ENCODE measurements at regions not wholly inside any gene's neighbourhood (a gene's known extent, or its start where the extent isn't known, plus 50 kb on each side); places are given as distances from the start of the nearest gene placed in this dataset.

DNA sequence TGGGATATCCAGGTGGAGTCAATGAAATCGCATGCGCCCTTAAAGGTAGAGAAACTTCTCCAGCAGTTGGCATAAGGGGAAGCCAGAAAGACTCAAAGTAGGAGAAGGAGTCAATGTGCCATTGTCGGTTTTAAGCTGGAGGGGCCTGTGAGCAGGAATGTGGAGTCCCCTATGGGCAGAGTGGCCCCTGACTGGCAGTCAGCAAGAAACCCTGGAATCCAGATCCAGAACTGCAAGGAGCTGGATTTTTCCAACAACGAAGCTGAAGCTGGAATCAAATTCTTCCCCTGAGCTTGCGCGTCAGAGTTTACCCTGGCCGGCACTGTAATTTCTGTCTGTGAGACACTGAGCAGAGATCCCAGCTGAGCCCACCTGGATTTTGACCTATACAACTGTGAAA, 315.0 kb downstream of the DHX35 start:
- DNase-seq: no peak

- DNase-seq: no peak
Observed at GRCh38 chr20:39270837-39271604, 308.9 kb downstream of the DHX35 start.

DNA sequence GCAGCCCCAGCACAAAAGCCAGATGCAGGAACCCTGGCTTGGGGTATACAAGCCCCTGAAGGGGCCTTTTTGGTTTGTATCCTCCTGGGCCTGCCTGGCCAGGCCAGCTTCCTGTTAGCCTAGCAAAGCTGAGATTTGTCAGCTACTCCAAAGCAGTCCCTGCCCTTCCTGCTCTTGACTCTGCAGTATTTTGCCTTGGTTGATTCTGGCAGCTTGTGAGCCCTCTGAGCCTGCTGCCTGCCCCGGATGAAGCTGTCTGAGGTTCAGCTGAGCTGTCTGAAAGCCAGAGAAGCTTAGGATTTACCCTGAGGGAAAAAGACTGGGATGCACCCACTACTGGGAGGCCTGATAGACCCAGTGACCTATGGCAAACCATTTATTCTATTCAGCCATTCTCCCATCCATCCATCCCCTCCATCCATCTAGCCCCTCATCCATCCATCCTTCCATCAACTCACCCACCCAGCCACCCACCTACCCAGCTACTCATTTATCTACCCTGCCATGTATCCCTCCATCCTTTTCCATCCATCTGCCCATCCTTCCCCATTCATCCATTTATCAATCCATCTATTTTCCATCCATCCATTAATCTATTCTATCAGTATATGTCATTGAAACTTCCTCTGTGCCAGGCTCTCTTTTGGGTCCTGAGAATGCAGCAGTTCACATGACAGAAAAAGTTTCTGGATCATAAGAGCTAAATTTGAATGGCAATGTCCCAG, 307.5 kb downstream of the DHX35 start:
- DNase-seq: no peak

GRCh38 chr20:39268981-39269461, 306.9 kb downstream of the DHX35 start:
- DNase-seq: peak; percentile 23

GRCh38 chr20:39268491-39268951, 306.4 kb downstream of the DHX35 start:
- DNase-seq: no peak

GRCh38 chr20:39266989-39267388, 304.8 kb downstream of the DHX35 start:
- DNase-seq: no peak

- peak; percentile 21 for DNase-seq
Observed at GRCh38 chr20:39264506-39265172, 302.5 kb downstream of the DHX35 start.

- no peak for DNase-seq
Observed at GRCh38 chr20:39263076-39263475, 300.9 kb downstream of the DHX35 start.

GRCh38 chr20:39259808-39260207, 297.7 kb downstream of the DHX35 start:
- DNase-seq: no peak

DNA sequence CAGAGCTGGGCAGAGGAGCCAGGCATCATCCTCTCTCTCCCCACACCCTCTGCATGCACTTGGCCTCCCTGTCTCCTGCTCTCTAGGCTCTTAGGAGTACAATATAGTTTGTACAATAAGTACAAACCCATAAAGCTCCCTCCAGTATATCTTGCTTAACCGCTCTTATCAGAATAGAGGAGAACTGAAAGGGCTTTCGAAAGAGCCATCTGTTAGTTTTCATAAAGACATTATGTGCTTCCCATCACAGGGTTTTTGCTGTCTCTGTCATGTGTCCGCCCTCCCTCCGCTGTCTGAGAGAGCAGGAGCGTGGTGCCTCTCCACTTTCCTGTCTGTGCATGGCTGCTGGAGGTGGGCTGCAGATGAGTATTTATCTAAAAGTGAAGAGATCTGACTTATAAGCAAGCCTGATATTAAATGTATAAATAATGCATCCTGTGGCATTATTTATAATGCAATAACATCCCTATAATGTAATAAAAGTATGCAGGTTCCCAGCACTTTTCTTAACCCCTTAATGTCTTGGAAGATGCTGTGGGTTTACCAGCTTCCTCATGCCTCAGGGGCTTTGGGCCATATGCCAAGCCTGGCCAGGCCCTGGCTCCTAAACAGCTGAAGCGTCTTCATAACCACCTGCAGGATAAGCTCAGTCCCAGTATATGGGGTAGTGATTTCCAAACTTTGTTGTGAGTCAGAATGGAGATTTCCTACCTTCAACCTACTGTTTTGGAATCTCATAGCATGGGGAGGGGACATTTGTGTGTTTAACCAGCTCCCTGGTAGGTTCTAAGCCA, 297.1 kb downstream of the DHX35 start:
- DNase-seq: no peak

DNA sequence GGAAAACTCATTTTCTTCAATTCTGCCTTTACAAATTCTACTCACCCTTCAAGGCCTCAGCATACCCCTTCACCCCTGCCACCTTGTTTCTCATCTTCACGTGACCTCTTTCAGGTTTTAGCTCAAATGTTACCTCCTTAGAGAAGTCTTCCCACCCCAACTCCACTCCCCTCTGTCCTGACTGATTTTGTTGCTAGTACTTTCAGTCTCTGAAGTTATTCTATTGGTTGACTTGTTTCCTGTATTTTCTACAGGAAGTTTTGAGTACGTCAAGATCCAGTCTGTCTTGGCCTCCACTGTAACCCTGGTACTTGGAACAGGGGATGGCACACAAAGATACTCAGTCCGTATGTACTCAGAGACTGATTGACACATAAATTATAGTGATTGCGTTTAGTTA, 296.1 kb downstream of the DHX35 start:
- no peak for DNase-seq

- DNase-seq: no peak
Observed at GRCh38 chr20:39253051-39253755, 291.1 kb downstream of the DHX35 start.

- DNase-seq: no peak
Observed at GRCh38 chr20:39252035-39252434, 289.9 kb downstream of the DHX35 start.

GRCh38 chr20:39249798-39250197, 287.7 kb downstream of the DHX35 start:
- no peak for DNase-seq

DNA sequence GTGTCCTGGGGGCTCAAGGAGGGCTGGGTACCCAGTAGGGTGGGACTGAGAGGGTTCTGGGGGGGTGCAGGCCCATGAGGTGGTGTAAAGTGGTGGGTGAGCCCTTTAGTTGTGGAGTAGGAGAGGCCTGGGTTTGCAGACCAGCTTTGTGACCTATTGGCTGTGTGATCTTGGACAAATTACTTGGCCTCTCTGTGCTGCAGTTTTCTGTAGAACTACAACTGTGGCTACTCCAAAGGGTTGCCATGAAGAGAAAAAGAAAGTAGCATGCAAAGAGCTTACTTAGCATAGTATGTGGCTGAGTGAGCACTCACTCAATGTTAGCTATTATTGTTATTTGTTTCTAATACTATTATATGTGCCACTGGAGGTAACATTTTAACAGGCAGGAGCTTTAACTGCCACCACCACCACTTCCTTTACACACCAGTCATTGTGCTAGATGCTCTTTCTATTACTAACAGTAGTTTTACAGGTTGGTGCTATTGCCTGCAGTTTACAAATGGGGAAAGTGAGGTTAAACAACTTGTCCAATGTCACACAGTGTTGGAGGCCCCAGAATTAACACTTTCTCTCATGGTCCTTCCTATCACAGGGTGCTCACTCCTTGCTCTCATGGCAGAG, 286.8 kb downstream of the DHX35 start:
- no peak for DNase-seq

DNA sequence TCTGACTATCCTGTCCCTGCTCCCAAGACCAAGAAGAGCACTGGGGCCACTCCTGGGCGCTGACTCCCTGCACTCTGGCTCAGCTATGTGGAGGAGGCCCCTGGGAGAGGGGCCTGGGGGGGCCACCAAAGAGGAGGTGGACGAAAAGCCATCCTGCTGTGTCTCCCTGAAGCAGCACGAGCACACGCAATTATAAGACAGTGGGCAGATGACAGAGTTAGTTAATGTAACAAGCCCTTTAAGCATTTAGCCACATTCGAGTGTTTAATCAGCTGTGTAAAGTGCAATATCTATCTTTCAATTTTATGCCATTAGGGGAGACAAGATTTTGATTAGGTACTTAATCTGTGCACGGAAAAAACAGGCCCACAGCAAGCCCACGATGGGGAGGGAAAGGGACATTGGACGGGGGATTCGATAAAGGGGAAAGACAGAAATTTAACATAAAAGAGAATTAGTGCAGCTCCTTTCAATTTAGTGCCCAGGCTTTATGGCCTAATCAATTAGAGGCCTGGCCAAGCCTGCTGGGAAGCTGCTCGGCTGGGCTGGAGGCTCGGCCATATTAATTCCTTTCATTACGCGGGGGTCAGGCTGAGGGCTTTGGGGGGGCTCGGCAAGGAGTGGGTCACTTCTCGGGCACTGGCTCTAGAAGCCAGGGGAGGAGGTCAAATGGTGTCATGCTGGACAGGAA, 286.2 kb downstream of the DHX35 start:
- no peak for DNase-seq

DNA sequence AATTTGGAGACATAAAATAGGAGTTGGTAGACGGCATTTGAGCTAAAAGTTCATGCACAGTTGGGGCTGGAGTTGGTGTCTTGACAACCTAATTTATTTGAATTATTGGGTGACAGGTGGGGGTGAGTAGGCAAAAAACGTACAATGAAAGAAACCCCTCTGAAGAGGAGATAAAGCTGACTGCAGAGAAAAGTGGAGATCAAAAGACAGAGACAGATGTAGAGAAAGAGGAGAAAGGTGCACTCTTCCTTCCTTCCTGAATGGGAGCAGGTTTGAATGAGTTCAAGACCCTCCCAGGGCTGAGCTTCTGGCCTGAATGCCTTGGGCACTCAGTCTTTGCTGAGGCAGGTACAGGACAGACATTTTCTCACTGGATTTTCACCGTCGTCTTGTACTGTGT, 284.3 kb downstream of the DHX35 start:
- DNase-seq: no peak

DNA sequence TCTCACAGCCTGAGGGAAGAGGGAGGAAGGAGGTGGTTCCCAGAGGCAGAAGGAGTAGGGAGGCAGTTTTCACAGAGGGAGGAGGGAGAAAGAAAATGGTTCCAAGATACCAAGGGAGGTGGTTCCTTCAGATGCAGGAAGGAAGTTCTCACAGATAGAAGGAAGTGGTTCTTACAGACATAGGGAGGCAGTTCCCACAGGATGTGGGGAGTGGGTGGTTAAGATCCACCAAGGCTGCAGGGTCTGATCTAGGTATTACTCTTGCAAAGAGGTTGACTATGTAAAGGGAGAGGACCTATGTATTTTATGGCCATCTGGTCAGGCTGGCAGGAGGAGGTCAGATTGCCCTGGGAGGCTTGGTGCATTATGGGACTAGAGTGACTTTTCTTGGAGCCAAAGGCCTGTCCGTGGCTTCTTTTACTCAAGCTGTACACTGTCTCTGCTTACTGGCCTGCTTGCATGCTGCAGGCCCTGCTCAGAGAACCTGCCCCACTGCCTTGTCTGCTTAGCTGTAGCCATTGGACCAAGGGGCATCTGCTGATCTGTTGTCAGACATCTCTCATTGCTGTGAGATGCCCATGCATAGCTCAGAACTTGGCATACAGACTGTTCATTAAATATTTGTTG, 283.7 kb downstream of the DHX35 start:
- no peak for DNase-seq

DNA sequence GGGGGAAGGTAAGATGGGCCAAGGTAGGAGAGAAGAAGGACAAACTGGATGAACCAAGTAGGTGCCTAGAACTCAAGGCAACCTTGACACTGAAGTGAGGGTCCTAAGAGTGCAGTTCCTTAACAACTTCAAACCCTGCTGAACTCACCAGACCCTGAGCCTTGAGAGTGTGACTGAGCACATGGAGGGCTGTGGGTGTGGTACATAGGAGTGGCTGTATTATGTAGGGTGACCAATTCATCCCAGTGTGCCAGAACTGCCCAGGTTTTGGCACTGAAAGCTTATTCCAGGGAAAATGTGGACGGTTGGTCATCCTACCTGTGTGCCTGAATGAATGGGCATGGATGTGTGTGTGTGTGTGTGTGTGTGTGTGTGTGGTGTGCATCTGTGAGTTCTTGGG, 281.8 kb downstream of the DHX35 start:
- DNase-seq: no peak

GRCh38 chr20:39242614-39243013, 280.5 kb downstream of the DHX35 start:
- no peak for DNase-seq
